C4-2B (cell line): ENCODE measurements at regions not wholly inside any gene's neighbourhood (a gene's known extent, or its start where the extent isn't known, plus 50 kb on each side); places are given as distances from the start of the nearest gene placed in this dataset.

Experiments
- H3K27ac ChIP-seq: fragments of 450-650 bp; 2 replicates; pipeline ENCODE4 v1.5.1; 2017
- ZFX ChIP-seq: fragments of 450-650 bp; IDR thresholded peaks from 2 replicates; pipeline ENCODE4 v1.6.1; 2017
- TF ChIP-seq, protein P1 (sequence below): fragments of 450-650 bp; conservative IDR thresholded peaks from 2 replicates; pipeline ENCODE4 v1.5.1; 2017; ENCODE audit warnings: mild to moderate bottlenecking

GRCh38 chr1:96372881-96373280 lies 348.7 kb upstream of the PTBP2 start:
- TF ChIP-seq, protein P1, sequence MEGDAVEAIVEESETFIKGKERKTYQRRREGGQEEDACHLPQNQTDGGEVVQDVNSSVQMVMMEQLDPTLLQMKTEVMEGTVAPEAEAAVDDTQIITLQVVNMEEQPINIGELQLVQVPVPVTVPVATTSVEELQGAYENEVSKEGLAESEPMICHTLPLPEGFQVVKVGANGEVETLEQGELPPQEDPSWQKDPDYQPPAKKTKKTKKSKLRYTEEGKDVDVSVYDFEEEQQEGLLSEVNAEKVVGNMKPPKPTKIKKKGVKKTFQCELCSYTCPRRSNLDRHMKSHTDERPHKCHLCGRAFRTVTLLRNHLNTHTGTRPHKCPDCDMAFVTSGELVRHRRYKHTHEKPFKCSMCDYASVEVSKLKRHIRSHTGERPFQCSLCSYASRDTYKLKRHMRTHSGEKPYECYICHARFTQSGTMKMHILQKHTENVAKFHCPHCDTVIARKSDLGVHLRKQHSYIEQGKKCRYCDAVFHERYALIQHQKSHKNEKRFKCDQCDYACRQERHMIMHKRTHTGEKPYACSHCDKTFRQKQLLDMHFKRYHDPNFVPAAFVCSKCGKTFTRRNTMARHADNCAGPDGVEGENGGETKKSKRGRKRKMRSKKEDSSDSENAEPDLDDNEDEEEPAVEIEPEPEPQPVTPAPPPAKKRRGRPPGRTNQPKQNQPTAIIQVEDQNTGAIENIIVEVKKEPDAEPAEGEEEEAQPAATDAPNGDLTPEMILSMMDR, result no peak
- no peak for TF ChIP-seq ZFX
- H3K27ac ChIP-seq, result no peak overlapping the region

DNA sequence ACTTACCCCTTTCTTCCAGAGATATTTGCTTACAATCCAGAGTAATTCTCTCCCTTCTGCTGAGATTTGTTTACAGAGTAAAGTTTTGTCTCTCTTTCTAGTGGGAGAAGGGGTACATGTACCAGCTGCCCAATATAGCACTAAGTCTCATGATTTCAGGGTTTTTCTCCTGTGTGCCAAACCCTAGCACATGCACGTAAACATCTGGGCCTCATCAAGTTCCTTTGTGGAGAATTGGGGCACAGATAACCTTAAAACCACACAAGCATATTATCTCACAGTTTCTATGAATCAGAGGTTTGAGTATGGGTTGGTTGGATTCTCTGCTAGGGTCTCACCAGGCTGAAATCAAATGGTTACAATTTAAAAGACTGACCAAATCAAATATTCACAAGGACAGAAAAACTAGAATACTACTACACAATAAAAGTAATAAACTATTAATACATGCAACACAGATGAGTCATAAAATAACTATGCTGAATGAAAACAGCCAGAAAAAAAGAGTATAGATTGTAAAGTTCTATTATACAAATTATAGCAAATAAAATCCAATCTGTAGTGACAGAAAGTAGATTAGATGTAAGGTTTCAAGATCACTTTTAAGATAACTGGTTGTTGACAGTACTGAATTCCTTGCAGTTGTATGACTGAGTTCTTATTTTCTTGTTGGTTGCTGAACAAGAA lies 347.4 kb upstream of the PTBP2 start:
- H3K27ac ChIP-seq, result no peak overlapping the region
- TF ChIP-seq, protein P1, result no peak
- no peak for TF ChIP-seq ZFX

- no peak overlapping the region for H3K27ac ChIP-seq
- no peak for TF ChIP-seq ZFX
- TF ChIP-seq, protein P1, result no peak
Measured at GRCh38 chr1:96376846-96377245, 344.7 kb upstream of the PTBP2 start.

GRCh38 chr1:96384611-96385010 lies 337.0 kb upstream of the PTBP2 start:
- no peak overlapping the region for H3K27ac ChIP-seq
- TF ChIP-seq, protein P1, result no peak
- TF ChIP-seq ZFX, result no peak

DNA sequence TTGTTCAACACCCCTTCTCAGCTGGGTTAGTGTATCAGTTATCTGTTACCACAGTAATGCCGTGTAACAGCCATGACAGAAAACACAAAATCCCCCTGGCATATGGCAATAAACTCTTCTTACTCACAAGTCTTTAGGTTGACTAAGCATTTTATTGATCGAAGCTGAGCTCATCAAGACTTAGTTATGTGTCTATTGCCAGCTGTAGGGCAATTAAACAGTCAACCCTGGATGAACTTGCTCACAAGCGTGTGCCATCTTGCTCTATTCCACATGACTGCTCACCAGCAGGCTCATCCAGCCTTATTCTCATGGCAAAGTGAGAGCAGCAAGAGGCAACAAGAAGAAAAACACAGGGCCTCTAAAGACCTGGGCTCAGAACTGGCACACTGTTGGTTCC lies 333.8 kb upstream of the PTBP2 start:
- TF ChIP-seq, protein P1, result no peak
- no peak for TF ChIP-seq ZFX
- no peak overlapping the region for H3K27ac ChIP-seq

GRCh38 chr1:96388421-96389310 lies 332.9 kb upstream of the PTBP2 start:
- no peak overlapping the region for H3K27ac ChIP-seq
- TF ChIP-seq, protein P1, result no peak
- TF ChIP-seq ZFX, result no peak

- H3K27ac ChIP-seq, result no peak overlapping the region
- TF ChIP-seq ZFX, result no peak
- TF ChIP-seq, protein P1, result no peak
Measured at GRCh38 chr1:96400089-96400488, 321.5 kb upstream of the PTBP2 start.
